ENCODE measurements at regions not wholly inside any gene's neighbourhood (a gene's known extent, or its start where the extent isn't known, plus 50 kb on each side); places are given as distances from the start of the nearest gene placed in this dataset.

GRCh38 chr11:98194611-98195010, 826.1 kb upstream of the CNTN5 start:
- H3K36me3 ChIP-seq (ENCODE audit: control insufficient read depth in 4 of 4, insufficient read depth in 3 of 4, low read depth in 1 of 4, low read length in 3 of 4) = no peaks in the 10 kb centered on the region
- WGBS = 77% methylated on average over 7 of the region's 7 CpGs
- no peaks in the 10 kb centered on the region for H3K9me3 ChIP-seq (ENCODE audit: control insufficient read depth in 4 of 4, low read length in 3 of 4)
- no peak overlapping the region for H3K27ac ChIP-seq (ENCODE audit: low read depth in 1 of 2, low read length in 2 of 2)
- DNase-seq (ENCODE audit: low spot score) = no peak
- H3K9ac ChIP-seq (ENCODE audit: low read depth in 1 of 2, low read length in 2 of 2) = no peak overlapping the region
- H3K27me3 ChIP-seq (ENCODE audit: control insufficient read depth in 4 of 4, insufficient read depth in 4 of 4, low read length in 3 of 4) = no peaks in the 10 kb centered on the region
- no peaks in the 10 kb centered on the region for H3K4me1 ChIP-seq (ENCODE audit: control insufficient read depth in 4 of 4, insufficient read depth in 4 of 4, low read length in 3 of 4)
- no peak overlapping the region for H3K4me3 ChIP-seq (ENCODE audit: low read depth in 1 of 3, low read length in 3 of 3)
- TF ChIP-seq YY1 (IDR thresholded peaks at IDR 0.05) (no peak), RXRA (IDR thresholded peaks at IDR 0.05) (no peak), MAX (IDR thresholded peaks at IDR 0.05) (no peak), HNF4G (IDR thresholded peaks at IDR 0.05) (no peak), HNF4A (conservative IDR thresholded peaks at IDR 0.05) (no peak)

GRCh38 chr11:98195300-98195699, 825.4 kb upstream of the CNTN5 start:
- Histone ChIP-seq H3K9me3 (ENCODE audit: control insufficient read depth in 4 of 4, low read length in 3 of 4) (no peaks in the 10 kb centered on the region), H3K4me3 (ENCODE audit: low read depth in 1 of 3, low read length in 3 of 3) (no peak overlapping the region), H3K27ac (ENCODE audit: low read depth in 1 of 2, low read length in 2 of 2) (no peak overlapping the region), H3K4me1 (ENCODE audit: control insufficient read depth in 4 of 4, insufficient read depth in 4 of 4, low read length in 3 of 4) (no peaks in the 10 kb centered on the region), H3K9ac (ENCODE audit: low read depth in 1 of 2, low read length in 2 of 2) (no peak overlapping the region), H3K27me3 (ENCODE audit: control insufficient read depth in 4 of 4, insufficient read depth in 4 of 4, low read length in 3 of 4) (no peaks in the 10 kb centered on the region), H3K36me3 (ENCODE audit: control insufficient read depth in 4 of 4, insufficient read depth in 3 of 4, low read depth in 1 of 4, low read length in 3 of 4) (no peaks in the 10 kb centered on the region)
- no peak for TF ChIP-seq YY1 (IDR thresholded peaks at IDR 0.05)
- no peak for TF ChIP-seq FOXA2 (IDR thresholded peaks at IDR 0.05)
- no peak for DNase-seq (ENCODE audit: low spot score)
- 47% methylated on average over 1 of the region's 1 CpG for WGBS

- Histone ChIP-seq H3K4me1 (ENCODE audit: control insufficient read depth in 4 of 4, insufficient read depth in 4 of 4, low read length in 3 of 4) (no peaks in the 10 kb centered on the region), H3K27me3 (ENCODE audit: control insufficient read depth in 4 of 4, insufficient read depth in 4 of 4, low read length in 3 of 4) (no peaks in the 10 kb centered on the region), H3K27ac (ENCODE audit: low read depth in 1 of 2, low read length in 2 of 2) (no peak overlapping the region), H3K9me3 (ENCODE audit: control insufficient read depth in 4 of 4, low read length in 3 of 4) (no peaks in the 10 kb centered on the region), H3K36me3 (ENCODE audit: control insufficient read depth in 4 of 4, insufficient read depth in 3 of 4, low read depth in 1 of 4, low read length in 3 of 4) (no peaks in the 10 kb centered on the region), H3K9ac (ENCODE audit: low read depth in 1 of 2, low read length in 2 of 2) (no peak overlapping the region), H3K4me3 (ENCODE audit: low read depth in 1 of 3, low read length in 3 of 3) (no peak overlapping the region)
- no peak for DNase-seq (ENCODE audit: low spot score)
- TF ChIP-seq FOXA1 (IDR thresholded peaks at IDR 0.05) (no peak), RAD21 (IDR thresholded peaks at IDR 0.05) (no peak), JUND (IDR thresholded peaks at IDR 0.05) (no peak), MAX (IDR thresholded peaks at IDR 0.05) (no peak), TAF1 (conservative IDR thresholded peaks at IDR 0.05) (no peak), SP1 (IDR thresholded peaks at IDR 0.05) (no peak), ATF3 (IDR thresholded peaks at IDR 0.05) (no peak), NR2F2 (IDR thresholded peaks at IDR 0.05) (no peak), RXRA (IDR thresholded peaks at IDR 0.05) (no peak), GABPA (IDR thresholded peaks at IDR 0.05 in 1 of 2, conservative IDR thresholded peaks at IDR 0.05 in 1 of 2) (no peak), CTCF (IDR thresholded peaks at IDR 0.05; ENCODE audit: low read depth, low read length, missing input control) (no peak), HNF4A (conservative IDR thresholded peaks at IDR 0.05) (no peak), EGR1 (IDR thresholded peaks at IDR 0.05; ENCODE audit: low read depth in 2 of 2) (no peak), HNF4G (IDR thresholded peaks at IDR 0.05) (no peak), YY1 (IDR thresholded peaks at IDR 0.05) (no peak)
- 86% methylated on average over 8 of the region's 8 CpGs for WGBS
Measured at GRCh38 chr11:98207086-98207485, 813.7 kb upstream of the CNTN5 start.
